GM12801 (cell line): ENCODE measurements at regions not wholly inside any gene's neighbourhood (a gene's known extent, or its start where the extent isn't known, plus 50 kb on each side); places are given as distances from the start of the nearest gene placed in this dataset.

ENCODE experiments used
- CTCF ChIP-seq: IDR thresholded peaks from one replicate; pipeline ENCODE4 v1.5.1; 2011; ENCODE audit warnings: control low read depth; ENCODE audit not compliant: insufficient read length; ENCODE audit errors: extremely low read depth

- no peak for TF ChIP-seq CTCF
Observed at GRCh38 chr12:17062267-17063036, 456.5 kb upstream of the LMO3 start.

GRCh38 chr12:17060260-17060659 is 454.3 kb upstream of the LMO3 start:
- no peak for TF ChIP-seq CTCF

- no peak for TF ChIP-seq CTCF
Observed at GRCh38 chr12:17056546-17056945, 450.6 kb upstream of the LMO3 start.

- TF ChIP-seq CTCF = no peak
Observed at GRCh38 chr12:17038923-17039322, 433.0 kb upstream of the LMO3 start.

- no peak for TF ChIP-seq CTCF
Observed at GRCh38 chr12:17035372-17035771, 429.4 kb upstream of the LMO3 start.

GRCh38 chr12:17030338-17030737 is 424.4 kb upstream of the LMO3 start:
- TF ChIP-seq CTCF = no peak

GRCh38 chr12:17028348-17028747 is 422.4 kb upstream of the LMO3 start:
- no peak for TF ChIP-seq CTCF
